A549 (cell line): ENCODE measurements at regions not wholly inside any gene's neighbourhood (a gene's known extent, or its start where the extent isn't known, plus 50 kb on each side); places are given as distances from the start of the nearest gene placed in this dataset.
A peak's percentile ranks its signal among the peaks of the same experiment; 100 is the strongest.

Experiments
- ATAC-seq, 2 experiments: fragments of 200-7000 bp in 1 of 2; fragments of >200 bp in 1 of 2; cut with Nextera tagmentation in 1 of 2; cut with Tn5 transposase in 1 of 2; 3 replicates each; pipeline versions ENCODE4 v1.8.0 to v1.9.1; 2018 to 2020; ENCODE audit warnings: mild to moderate bottlenecking in 1 of 2, moderate library complexity in 1 of 2
- CTCF ChIA-PET: fragments of 300-600 bp; sonication (Branson Sonifier 250); formaldehyde crosslinking; extraction: SDS; loops from one replicate; lab custom pipeline; 2021; ENCODE audit warnings: antibody characterized with exemption, inconsistent platforms; lab: Yijun Ruan, JAX
- POLR2A ChIA-PET: fragments of 350-600 bp; formaldehyde crosslinking; extraction: SDS; loops from one replicate; lab custom pipeline; 2021; ENCODE audit warnings: antibody characterized with exemption, inconsistent platforms; lab: Yijun Ruan, JAX
- DNase-seq, 2 experiments: peaks; one replicate each; pipeline versions ENCODE4 v3.0.0 to v3.0.0-alpha.2; 2011 to 2016; ENCODE audit warnings: low read depth in 1 of 2, low spot score in 1 of 2
- FAIRE-seq: peaks from 2 replicates; lab custom pipeline; 2011; peaks lifted over from hg19 to GRCh38; lab: Jason Lieb, UNC
- H3K27ac ChIP-seq, 2 experiments: fragments of >200 bp; sonication (Bioruptor Twin); formaldehyde crosslinking; 3 replicates each; pipeline ENCODE4 v1.5.1; 2016 to 2017
- H3K4me1 ChIP-seq: fragments of >200 bp; sonication (Bioruptor Twin); formaldehyde crosslinking; 3 replicates; pipeline ENCODE4 v1.6.1; 2016
- H3K4me2 ChIP-seq: fragments of >200 bp; sonication (Bioruptor Twin); formaldehyde crosslinking; 3 replicates; pipeline ENCODE4 v1.6.1; 2016
- H3K4me3 ChIP-seq: fragments of >200 bp; sonication (Bioruptor Twin); formaldehyde crosslinking; 3 replicates; pipeline ENCODE4 v1.5.1; 2016
- H3K9me3 ChIP-seq: fragments of >200 bp; sonication (Bioruptor Twin); formaldehyde crosslinking; 3 replicates; pipeline ENCODE4 v1.6.1; 2016
- CBX2 ChIP-seq: fragments of 200-600 bp; sonication (generic); IDR thresholded peaks from 2 replicates; pipeline ENCODE4 v1.6.1; 2016; ENCODE audit warnings: low read depth, mild to moderate bottlenecking, borderline replicate concordance
- CEBPB ChIP-seq, 2 experiments: fragments of >200 bp in 1 of 2; sonication (Bioruptor Twin) in 1 of 2; formaldehyde crosslinking in 1 of 2; IDR thresholded peaks; 2 replicates each; pipeline ENCODE4 v1.6.1; 2012 to 2016
- EHF ChIP-seq: fragments of 250-450 bp; sonication (Bioruptor Pico); IDR thresholded peaks from 2 replicates; pipeline ENCODE4 v1.5.0; 2020; ENCODE audit warnings: mild to moderate bottlenecking
- KDM1A ChIP-seq: fragments of 200-600 bp; sonication (generic); IDR thresholded peaks from 2 replicates; pipeline ENCODE4 v1.6.1; 2016; ENCODE audit warnings: low read depth, mild to moderate bottlenecking
- KDM5A ChIP-seq: fragments of 200-600 bp; sonication (generic); IDR thresholded peaks from 2 replicates; pipeline ENCODE4 v1.6.1; 2016; ENCODE audit warnings: antibody characterized with exemption, mild to moderate bottlenecking
- NPAS2 ChIP-seq: fragments of 250-450 bp; sonication (Bioruptor Pico); IDR thresholded peaks from 2 replicates; pipeline ENCODE4 v1.8.0; 2022; ENCODE audit warnings: mild to moderate bottlenecking, moderate library complexity, borderline replicate concordance
- POLR2A ChIP-seq: IDR thresholded peaks from 2 replicates; pipeline ENCODE4 v1.6.1; 2012; ENCODE audit warnings: mild to moderate bottlenecking, low read length
- POLR2AphosphoS2 ChIP-seq: conservative IDR thresholded peaks from 2 replicates; pipeline ENCODE4 v1.6.1; 2012; ENCODE audit warnings: low read length, improper control_type of control experiment, inconsistent platforms
- RAD21 ChIP-seq, 2 experiments: fragments of >200 bp in 1 of 2; sonication (Bioruptor Twin) in 1 of 2; formaldehyde crosslinking in 1 of 2; IDR thresholded peaks in 1 of 2; conservative IDR thresholded peaks in 1 of 2; 2 replicates in 1 of 2; 3 replicates in 1 of 2; pipeline ENCODE4 v1.6.1; 2012 to 2018; ENCODE audit warnings: inconsistent platforms in 1 of 2
- REST ChIP-seq: fragments of 200-600 bp; sonication (generic); IDR thresholded peaks from 2 replicates; pipeline ENCODE4 v1.6.1; 2016; ENCODE audit warnings: antibody characterized with exemption, mild to moderate bottlenecking, moderate library complexity
- RFX5 ChIP-seq: fragments of 450-650 bp; IDR thresholded peaks from 2 replicates; pipeline ENCODE4 v1.7.1; 2014; ENCODE audit warnings: antibody characterized with exemption, mild to moderate bottlenecking, moderate library complexity
- SMC3 ChIP-seq: fragments of >200 bp; sonication (Bioruptor Twin); formaldehyde crosslinking; IDR thresholded peaks from 3 replicates; pipeline ENCODE4 v1.6.1; 2018; ENCODE audit warnings: inconsistent platforms
- TP53 ChIP-seq: fragments of 250-450 bp; sonication (Bioruptor Pico); IDR thresholded peaks from 2 replicates; pipeline ENCODE4 v1.5.0; 2021; ENCODE audit warnings: mild to moderate bottlenecking, moderate library complexity
- ZFP36 ChIP-seq: fragments of 450-650 bp; IDR thresholded peaks from 2 replicates; pipeline ENCODE4 v1.6.1; 2014; ENCODE audit warnings: borderline replicate concordance; ENCODE audit not compliant: partially characterized antibody
- WGBS: methylation state at CpG from one replicate; pipeline ENCODE4 v1.1.6; 2017; ENCODE audit errors: missing lambda C conversion rate; 5-methylcytosine and 5-hydroxymethylcytosine counted together
- TF ChIP-seq, protein P1 (sequence below): IDR thresholded peaks from 2 replicates; pipeline ENCODE4 v1.6.1; 2012
- TF ChIP-seq, protein P2 (sequence below): fragments of >200 bp; sonication (Bioruptor Twin); formaldehyde crosslinking; IDR thresholded peaks from 3 replicates; pipeline ENCODE4 v1.6.1; 2016

GRCh38 chr1:232183802-232184201, 446.1 kb downstream of the SIPA1L2 start:
- TF ChIP-seq CBX2: no peak
- TF ChIP-seq SMC3: no peak
- TF ChIP-seq POLR2AphosphoS2: no peak
- TF ChIP-seq, protein P1, sequence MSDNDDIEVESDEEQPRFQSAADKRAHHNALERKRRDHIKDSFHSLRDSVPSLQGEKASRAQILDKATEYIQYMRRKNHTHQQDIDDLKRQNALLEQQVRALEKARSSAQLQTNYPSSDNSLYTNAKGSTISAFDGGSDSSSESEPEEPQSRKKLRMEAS: no peak
- TF ChIP-seq KDM1A: no peak
- TF ChIP-seq RAD21 (conservative IDR thresholded peaks at IDR 0.05 in 1 of 2, IDR thresholded peaks at IDR 0.05 in 1 of 2): 0 out of 5 replicates have a peak, but pooled peaks of 1 of the 2 experiments have one; percentile 8
- POLR2A ChIA-PET: no interaction called here
- DNase-seq: no peak

GRCh38 chr1:232183266-232183800, 446.6 kb downstream of the SIPA1L2 start:
- CTCF ChIA-PET: no interaction called here

More at GRCh38 chr1:232183802-232184201, 446.1 kb downstream of the SIPA1L2 start:
- Histone ChIP-seq H3K27ac (no peak overlapping the region), H3K4me2 (no peak overlapping the region), H3K4me3 (no peak overlapping the region), H3K4me1 (0 out of 3 replicates have a peak, but pooled peaks cover 3% of the 10 kb centered on the region), H3K9me3 (no peaks in the 10 kb centered on the region)
- ATAC-seq: no peak
- no peak for FAIRE-seq
- CTCF ChIA-PET: interaction anchor here (0.8 kb wide), 1 partner anchor 427 kb away, joined by 3 read pairs; no protein-coding TSS in a partner anchor

DNA sequence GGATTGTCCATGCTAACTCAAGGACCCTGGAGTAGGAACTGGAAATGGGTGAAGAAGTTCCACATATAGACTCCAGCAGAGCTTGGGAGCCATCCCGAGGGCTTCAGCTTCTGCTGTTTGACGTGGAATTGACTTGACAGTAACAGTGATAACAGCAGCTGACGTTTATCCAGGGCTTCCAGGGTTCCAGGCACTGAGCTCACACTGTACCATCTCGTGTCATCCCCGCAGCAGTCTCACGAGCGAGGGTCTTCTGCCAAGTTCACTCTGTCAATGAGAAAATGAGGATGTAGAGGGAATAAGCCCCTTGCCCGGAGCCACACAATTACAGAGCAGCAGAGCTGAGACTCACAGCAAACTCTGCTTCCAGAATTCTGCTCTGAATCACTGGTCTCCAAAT, 447.7 kb downstream of the SIPA1L2 start:
- H3K27ac ChIP-seq: no peak overlapping the region
- no peak for TF ChIP-seq KDM1A
- no peak for TF ChIP-seq REST
- no peak for TF ChIP-seq EHF (CRISPR knock-in tag)
- no peak for TF ChIP-seq RFX5
- no peak for TF ChIP-seq TP53
- TF ChIP-seq ZFP36: no peak
- TF ChIP-seq CEBPB (IDR thresholded peaks at IDR 0.05): no peak
- no peak for TF ChIP-seq CBX2
- TF ChIP-seq KDM5A: no peak
- ChIA-PET POLR2A (no interaction called here), CTCF (interaction anchor here (0.8 to 1.4 kb wide), 2 partner anchors 30 to 326 kb away, joined by 3 read pairs; no protein-coding TSS in a partner anchor)
- no peak for DNase-seq
- H3K9me3 ChIP-seq: no peaks in the 10 kb centered on the region
- no peak overlapping the region for H3K4me3 ChIP-seq
- FAIRE-seq: no peak
- no peak overlapping the region for H3K4me2 ChIP-seq
- no peak for ATAC-seq
- WGBS: 63% methylated on average over 8 of the region's 8 CpGs
- 0 out of 3 replicates have a peak, but pooled peaks cover 3% of the 10 kb centered on the region for H3K4me1 ChIP-seq

More at GRCh38 chr1:232183266-232183800, 446.6 kb downstream of the SIPA1L2 start:
- Histone ChIP-seq H3K4me2 (no peak overlapping the region), H3K4me3 (no peak overlapping the region), H3K27ac (no peak overlapping the region), H3K4me1 (0 out of 3 replicates have a peak, but pooled peaks cover 3% of the 10 kb centered on the region), H3K9me3 (no peaks in the 10 kb centered on the region)
- POLR2A ChIA-PET: no interaction called here
- 46% methylated on average over 8 of the region's 8 CpGs for WGBS
- DNase-seq: no peak
- no peak for ATAC-seq
- TF ChIP-seq NPAS2 (CRISPR knock-in tag) (no peak), POLR2A (no peak), ZFP36 (no peak)
- TF ChIP-seq, protein P2, sequence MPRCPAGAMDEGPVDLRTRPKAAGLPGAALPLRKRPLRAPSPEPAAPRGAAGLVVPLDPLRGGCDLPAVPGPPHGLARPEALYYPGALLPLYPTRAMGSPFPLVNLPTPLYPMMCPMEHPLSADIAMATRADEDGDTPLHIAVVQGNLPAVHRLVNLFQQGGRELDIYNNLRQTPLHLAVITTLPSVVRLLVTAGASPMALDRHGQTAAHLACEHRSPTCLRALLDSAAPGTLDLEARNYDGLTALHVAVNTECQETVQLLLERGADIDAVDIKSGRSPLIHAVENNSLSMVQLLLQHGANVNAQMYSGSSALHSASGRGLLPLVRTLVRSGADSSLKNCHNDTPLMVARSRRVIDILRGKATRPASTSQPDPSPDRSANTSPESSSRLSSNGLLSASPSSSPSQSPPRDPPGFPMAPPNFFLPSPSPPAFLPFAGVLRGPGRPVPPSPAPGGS: no peak
- no peak for FAIRE-seq
